Neural progenitor cell (in vitro differentiated cells): ENCODE measurements at regions not wholly inside any gene's neighbourhood (a gene's known extent, or its start where the extent isn't known, plus 50 kb on each side); places are given as distances from the start of the nearest gene placed in this dataset.

ENCODE experiments used
- DNase-seq: peaks from one replicate; pipeline ENCODE4 v3.0.0-alpha.2; 2016; ENCODE audit warnings: low spot score
- H2AFZ ChIP-seq: fragments of 200-600 bp; sonication (generic); replicated peaks from 2 replicates; pipeline ENCODE4 v1.6.1; 2016; ENCODE audit warnings: antibody characterized with exemption
- H3F3A ChIP-seq: fragments of 200-600 bp; sonication (generic); 2 replicates; pipeline ENCODE4 v1.6.1; 2016; ENCODE audit warnings: antibody characterized with exemption, low read depth
- H3K27ac ChIP-seq: fragments of 200-600 bp; sonication (generic); 2 replicates; pipeline ENCODE4 v1.5.1; 2016; ENCODE audit warnings: mild to moderate bottlenecking
- H3K27me3 ChIP-seq: fragments of 200-600 bp; sonication (generic); 2 replicates; pipeline ENCODE4 v1.6.1; 2016; ENCODE audit warnings: mild to moderate bottlenecking, moderate library complexity
- H3K36me3 ChIP-seq: fragments of 200-600 bp; sonication (generic); 2 replicates; pipeline ENCODE4 v1.5.1; 2016
- H3K4me1 ChIP-seq: fragments of 200-600 bp; sonication (generic); 2 replicates; pipeline ENCODE4 v1.6.1; 2016; ENCODE audit warnings: mixed run types
- H3K4me2 ChIP-seq: fragments of 200-600 bp; sonication (generic); 2 replicates; pipeline ENCODE4 v1.6.1; 2016
- H3K4me3 ChIP-seq: fragments of 200-600 bp; sonication (generic); 2 replicates; pipeline ENCODE4 v1.5.1; 2016
- H3K79me2 ChIP-seq: fragments of 200-600 bp; sonication (generic); 2 replicates; pipeline ENCODE4 v1.6.1; 2016; ENCODE audit warnings: low read depth
- H3K9ac ChIP-seq: fragments of 200-600 bp; sonication (generic); 2 replicates; pipeline ENCODE4 v1.6.1; 2016
- H3K9me3 ChIP-seq: fragments of 200-600 bp; sonication (generic); 2 replicates; pipeline ENCODE4 v1.5.1; 2016; ENCODE audit warnings: low read depth
- H4K20me1 ChIP-seq: fragments of 200-600 bp; sonication (generic); 2 replicates; pipeline ENCODE4 v1.6.1; 2016; ENCODE audit warnings: low read depth
- H3K27ac Mint-ChIP-seq: 3 replicates; pipeline ENCODE4 v1.8.0; 2021; ENCODE audit warnings: mixed read lengths
- H3K27me3 Mint-ChIP-seq: 2 replicates; pipeline ENCODE4 v1.8.0; 2022; ENCODE audit warnings: low read depth, mild to moderate bottlenecking, inconsistent platforms, moderate library complexity, mixed read lengths; ENCODE audit not compliant: insufficient read depth
- H3K36me3 Mint-ChIP-seq: 3 replicates; pipeline ENCODE4 v1.8.0; 2021; ENCODE audit warnings: mixed read lengths
- H3K4me1 Mint-ChIP-seq: 3 replicates; pipeline ENCODE4 v1.8.0; 2021; ENCODE audit warnings: mixed read lengths
- H3K4me3 Mint-ChIP-seq: 3 replicates; pipeline ENCODE4 v1.8.0; 2021; ENCODE audit warnings: mild to moderate bottlenecking, moderate library complexity, mixed read lengths
- H3K9me3 Mint-ChIP-seq: 3 replicates; pipeline ENCODE4 v1.8.0; 2020; ENCODE audit warnings: mixed read lengths
- CTCF ChIP-seq: fragments of 200-600 bp; sonication (generic); IDR thresholded peaks from 2 replicates; pipeline ENCODE4 v1.5.1; 2017; ENCODE audit warnings: antibody characterized with exemption, mild to moderate bottlenecking
- EZH2 ChIP-seq: fragments of 200-600 bp; sonication (generic); IDR thresholded peaks from 2 replicates; pipeline ENCODE4 v1.6.1; 2017; ENCODE audit warnings: antibody characterized with exemption, mild to moderate bottlenecking, moderate library complexity
- EZH2phosphoT487 ChIP-seq: fragments of 200-600 bp; sonication (generic); IDR thresholded peaks from 2 replicates; pipeline ENCODE4 v1.6.1; 2017; ENCODE audit warnings: antibody characterized with exemption

GRCh38 chr10:105742923-105743322 is 1101.8 kb downstream of the SORCS3 start:
- H3K36me3 Mint-ChIP-seq: no peaks in the 10 kb centered on the region
- Histone ChIP-seq H3K36me3 (no peaks in the 10 kb centered on the region), H3K9me3 (no peaks in the 10 kb centered on the region), H2AFZ (no peak overlapping the region), H3K79me2 (no peaks in the 10 kb centered on the region), H3F3A (no peaks in the 10 kb centered on the region), H3K4me3 (no peak overlapping the region), H3K27me3 (no peaks in the 10 kb centered on the region), H3K9ac (no peak overlapping the region), H3K4me2 (no peak overlapping the region), H4K20me1 (no peaks in the 10 kb centered on the region), H3K27ac (no peak overlapping the region), H3K4me1 (no peaks in the 10 kb centered on the region)
- no peak overlapping the region for H3K4me3 Mint-ChIP-seq
- H3K9me3 Mint-ChIP-seq: peaks cover 2% of the 10 kb centered on the region
- no peak for DNase-seq
- no peak overlapping the region for H3K27ac Mint-ChIP-seq
- TF ChIP-seq EZH2phosphoT487: no peak
- no peak for TF ChIP-seq EZH2
- TF ChIP-seq CTCF: no peak
- H3K27me3 Mint-ChIP-seq: no peaks in the 10 kb centered on the region
- no peaks in the 10 kb centered on the region for H3K4me1 Mint-ChIP-seq

GRCh38 chr10:105742184-105742583 is 1101.1 kb downstream of the SORCS3 start:
- no peaks in the 10 kb centered on the region for H3K36me3 ChIP-seq
- no peak overlapping the region for H3K4me3 Mint-ChIP-seq
- peaks cover 2% of the 10 kb centered on the region for H3K27me3 Mint-ChIP-seq
- no peaks in the 10 kb centered on the region for H3K36me3 Mint-ChIP-seq
- H3K79me2 ChIP-seq: no peaks in the 10 kb centered on the region
- H3K27ac Mint-ChIP-seq: no peak overlapping the region
- no peak overlapping the region for H3K4me3 ChIP-seq
- peaks cover 6% of the 10 kb centered on the region for H3K9me3 Mint-ChIP-seq
- H2AFZ ChIP-seq: no peak overlapping the region
- no peaks in the 10 kb centered on the region for H3K9me3 ChIP-seq
- no peaks in the 10 kb centered on the region for H3K4me1 Mint-ChIP-seq
- no peak for DNase-seq
- H3F3A ChIP-seq: no peaks in the 10 kb centered on the region
- TF ChIP-seq EZH2: no peak
- TF ChIP-seq CTCF: no peak
- TF ChIP-seq EZH2phosphoT487: no peak
- H3K4me2 ChIP-seq: no peak overlapping the region
- H4K20me1 ChIP-seq: no peaks in the 10 kb centered on the region
- H3K27me3 ChIP-seq: no peaks in the 10 kb centered on the region
- no peak overlapping the region for H3K27ac ChIP-seq
- H3K9ac ChIP-seq: no peak overlapping the region
- no peaks in the 10 kb centered on the region for H3K4me1 ChIP-seq

GRCh38 chr10:105734479-105734878 is 1093.4 kb downstream of the SORCS3 start:
- H3K4me1 Mint-ChIP-seq: no peaks in the 10 kb centered on the region
- no peaks in the 10 kb centered on the region for H3K79me2 ChIP-seq
- no peaks in the 10 kb centered on the region for H3K36me3 ChIP-seq
- H3K4me1 ChIP-seq: no peaks in the 10 kb centered on the region
- H3K27me3 Mint-ChIP-seq: peaks cover 2% of the 10 kb centered on the region
- no peaks in the 10 kb centered on the region for H3K27me3 ChIP-seq
- TF ChIP-seq CTCF (no peak), EZH2phosphoT487 (no peak), EZH2 (no peak)
- no peaks in the 10 kb centered on the region for H3K9me3 ChIP-seq
- no peak overlapping the region for H2AFZ ChIP-seq
- no peak overlapping the region for H3K9ac ChIP-seq
- no peaks in the 10 kb centered on the region for H3K36me3 Mint-ChIP-seq
- H3K27ac Mint-ChIP-seq: no peak overlapping the region
- peaks cover 13% of the 10 kb centered on the region for H3K9me3 Mint-ChIP-seq
- H3K4me3 Mint-ChIP-seq: no peak overlapping the region
- H3K4me3 ChIP-seq: no peak overlapping the region
- H3K4me2 ChIP-seq: no peak overlapping the region
- DNase-seq: no peak
- no peaks in the 10 kb centered on the region for H3F3A ChIP-seq
- no peaks in the 10 kb centered on the region for H4K20me1 ChIP-seq
- no peak overlapping the region for H3K27ac ChIP-seq

- no peak for TF ChIP-seq EZH2phosphoT487
- Histone ChIP-seq H3K4me3 (no peak overlapping the region), H3K36me3 (no peaks in the 10 kb centered on the region), H4K20me1 (no peaks in the 10 kb centered on the region), H3K27ac (no peak overlapping the region), H3K27me3 (no peaks in the 10 kb centered on the region), H3K79me2 (no peaks in the 10 kb centered on the region), H2AFZ (no peak overlapping the region), H3K4me2 (no peak overlapping the region), H3K4me1 (no peaks in the 10 kb centered on the region), H3K9me3 (no peaks in the 10 kb centered on the region), H3K9ac (no peak overlapping the region), H3F3A (no peaks in the 10 kb centered on the region)
- Mint-ChIP-seq H3K36me3 (no peaks in the 10 kb centered on the region), H3K9me3 (peaks cover 13% of the 10 kb centered on the region), H3K27me3 (peaks cover 2% of the 10 kb centered on the region), H3K4me1 (peaks cover under 1% of the 10 kb centered on the region), H3K4me3 (no peak overlapping the region), H3K27ac (no peak overlapping the region)
- no peak for DNase-seq
These were observed 1092.8 kb downstream of the SORCS3 start for GRCh38 chr10:105733924-105734323.
